Mucosa of descending colon (tissue), 3 donors: ENCODE measurements at regions not wholly inside any gene's neighbourhood (a gene's known extent, or its start where the extent isn't known, plus 50 kb on each side); places are given as distances from the start of the nearest gene placed in this dataset.
A peak's percentile ranks its signal among the peaks of the same experiment; 100 is the strongest.

Experiments
- ATAC-seq: fragments of 200-7000 bp; cut with Tn5 transposase; one replicate; pipeline ENCODE4 v1.9.1; 2020; ENCODE audit warnings: mild to moderate bottlenecking, moderate library complexity
- DNase-seq, 3 donors: peaks; one replicate each; pipeline ENCODE4 v3.0.0-alpha.2; 2020
- H3K36me3 ChIP-seq: fragments of 200-600 bp; one replicate; pipeline ENCODE4 v1.8.0; 2021; ENCODE audit warnings: low read depth, mild to moderate bottlenecking
- H3K4me1 ChIP-seq: fragments of 200-600 bp; one replicate; pipeline ENCODE4 v1.8.0; 2021; ENCODE audit warnings: low read depth, mild to moderate bottlenecking
- H3K4me3 ChIP-seq: fragments of 200-600 bp; one replicate; pipeline ENCODE4 v1.8.0; 2021; ENCODE audit warnings: mild to moderate bottlenecking
- H3K9me3 ChIP-seq: fragments of 200-600 bp; one replicate; pipeline ENCODE4 v1.8.0; 2021; ENCODE audit warnings: mild to moderate bottlenecking
- intact Hi-C, 2 donors: fragments of 100-400 bp; cut with DNase I in 1 of 2; cut with micrococcal nuclease in 1 of 2; formaldehyde crosslinking; loops; one replicate each; pipeline versions ENCODE4 v1.11.0 to v1.11.1; 2022; cut with DNase I, micrococcal nuclease
- TF ChIP-seq, protein P1 (sequence below): fragments of 200-600 bp; IDR thresholded peaks from one replicate; pipeline ENCODE4 v1.8.0; 2022; ENCODE audit warnings: antibody characterized with exemption, mild to moderate bottlenecking
- donor health status: DM: no; HTN: no; CAD: no; lungs with moderate emphysema.
- donor health status: DM: no; HTN: no; CAD: no.
- donor health status: DM: no; HTN: yes; CAD: no.

DNA sequence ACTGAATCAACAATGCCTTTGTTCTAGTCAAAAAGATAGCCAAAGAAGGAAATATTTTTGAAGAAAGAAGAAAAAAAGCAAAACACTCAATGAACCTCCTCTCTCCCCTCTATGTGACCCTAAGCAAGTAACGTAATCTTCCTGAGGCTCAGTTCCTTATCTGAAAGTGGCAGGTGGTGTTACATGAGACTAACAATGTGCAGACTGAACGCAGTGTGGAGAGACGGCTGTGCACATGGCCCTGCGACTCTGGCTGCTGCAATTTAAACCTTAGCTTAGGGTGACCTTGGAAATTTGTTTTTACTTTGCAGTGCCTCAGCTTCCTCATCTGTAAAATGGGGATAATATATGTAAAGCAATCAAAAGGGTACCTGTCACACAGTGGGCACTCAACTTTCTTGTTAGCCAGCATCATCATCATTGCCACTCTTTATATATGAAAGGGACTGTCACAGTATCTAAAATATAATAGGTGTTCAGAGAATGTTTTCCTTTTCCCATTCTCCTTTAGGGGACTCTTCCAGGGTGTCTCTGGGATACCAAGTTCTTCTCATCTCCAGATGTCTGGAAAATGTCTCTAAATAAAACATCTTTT is 100.1 kb upstream of the JUN start:
- no peaks in the 10 kb centered on the region for H3K9me3 ChIP-seq
- ATAC-seq (no peak), DNase-seq (no peak)
- TF ChIP-seq, protein P1, sequence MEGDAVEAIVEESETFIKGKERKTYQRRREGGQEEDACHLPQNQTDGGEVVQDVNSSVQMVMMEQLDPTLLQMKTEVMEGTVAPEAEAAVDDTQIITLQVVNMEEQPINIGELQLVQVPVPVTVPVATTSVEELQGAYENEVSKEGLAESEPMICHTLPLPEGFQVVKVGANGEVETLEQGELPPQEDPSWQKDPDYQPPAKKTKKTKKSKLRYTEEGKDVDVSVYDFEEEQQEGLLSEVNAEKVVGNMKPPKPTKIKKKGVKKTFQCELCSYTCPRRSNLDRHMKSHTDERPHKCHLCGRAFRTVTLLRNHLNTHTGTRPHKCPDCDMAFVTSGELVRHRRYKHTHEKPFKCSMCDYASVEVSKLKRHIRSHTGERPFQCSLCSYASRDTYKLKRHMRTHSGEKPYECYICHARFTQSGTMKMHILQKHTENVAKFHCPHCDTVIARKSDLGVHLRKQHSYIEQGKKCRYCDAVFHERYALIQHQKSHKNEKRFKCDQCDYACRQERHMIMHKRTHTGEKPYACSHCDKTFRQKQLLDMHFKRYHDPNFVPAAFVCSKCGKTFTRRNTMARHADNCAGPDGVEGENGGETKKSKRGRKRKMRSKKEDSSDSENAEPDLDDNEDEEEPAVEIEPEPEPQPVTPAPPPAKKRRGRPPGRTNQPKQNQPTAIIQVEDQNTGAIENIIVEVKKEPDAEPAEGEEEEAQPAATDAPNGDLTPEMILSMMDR: no peak
- intact Hi-C loops: no loop called here
- no peak overlapping the region for H3K4me3 ChIP-seq
- no peaks in the 10 kb centered on the region for H3K36me3 ChIP-seq
- H3K4me1 ChIP-seq: peaks cover 46% of the 10 kb centered on the region

DNA sequence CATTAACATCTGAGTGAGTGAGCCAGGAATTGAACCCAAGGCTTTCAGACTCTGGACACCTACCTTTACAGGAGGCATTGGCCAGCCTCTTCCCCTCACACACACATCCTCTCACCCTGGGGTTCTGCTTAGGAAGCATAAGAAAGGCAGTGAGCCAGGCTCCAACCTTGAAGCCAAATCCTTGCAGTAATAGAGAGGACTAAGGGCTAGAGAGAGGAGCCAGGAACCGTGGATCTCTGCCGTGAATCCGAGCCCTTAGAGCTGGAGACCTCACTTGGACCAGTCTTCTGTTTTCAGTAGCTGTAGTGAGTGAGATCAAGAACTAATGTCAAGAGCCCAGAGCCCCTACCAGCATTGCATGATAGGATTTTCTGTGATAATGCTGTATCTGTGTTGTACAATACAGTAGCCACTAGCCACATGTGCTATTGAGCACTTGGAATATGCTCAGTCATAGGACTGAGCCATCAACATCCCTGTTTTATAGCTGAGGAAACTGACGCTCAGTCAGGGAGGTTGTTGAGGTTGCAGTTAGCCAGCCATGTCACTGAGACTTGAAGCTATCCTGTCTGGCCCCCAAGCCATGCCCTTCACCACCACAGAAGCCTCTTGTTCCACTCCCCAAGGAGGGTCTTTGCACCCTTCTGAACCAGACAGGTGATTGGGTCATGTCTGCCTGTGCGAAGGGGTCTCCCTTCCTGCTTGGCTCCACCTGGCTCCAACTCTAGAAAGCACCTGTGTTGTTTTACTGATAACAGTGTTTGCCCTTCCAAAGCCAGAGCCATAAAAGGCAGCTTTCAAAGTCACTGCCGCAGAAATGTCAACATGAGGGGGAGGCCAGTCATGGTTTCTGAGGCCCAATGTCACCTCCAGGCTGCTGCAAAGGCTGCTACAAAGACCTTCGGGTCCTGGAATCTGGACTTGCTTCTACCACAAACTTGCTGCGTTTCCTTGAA is 101.1 kb upstream of the JUN start:
- TF ChIP-seq, protein P1: no peak
- H3K9me3 ChIP-seq: no peaks in the 10 kb centered on the region
- DNase-seq (peak; percentile 73 to 88 (median 77)), ATAC-seq (peak; percentile 81)
- peaks cover 46% of the 10 kb centered on the region for H3K4me1 ChIP-seq
- no peaks in the 10 kb centered on the region for H3K36me3 ChIP-seq
- H3K4me3 ChIP-seq: no peak overlapping the region
- intact Hi-C loops: no loop called here

DNA sequence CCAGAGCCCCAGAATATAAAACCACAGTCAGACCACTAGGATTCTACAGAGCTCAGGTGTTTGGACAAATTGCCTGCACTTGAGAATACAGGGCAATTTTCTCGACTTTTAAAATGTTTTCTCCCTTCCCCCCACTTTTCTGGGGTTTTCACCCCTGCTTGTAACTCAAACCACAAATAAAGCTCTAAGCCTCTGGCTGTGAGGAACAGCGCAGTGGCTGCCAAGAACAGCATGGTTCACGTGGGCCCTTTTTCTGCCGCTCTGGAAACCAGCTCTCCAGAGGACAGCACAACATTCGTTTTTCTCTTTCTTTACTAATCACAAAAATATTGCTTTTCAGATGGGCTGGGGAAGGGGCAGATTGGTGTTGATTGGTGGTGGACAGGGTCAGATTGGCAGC is 102.2 kb upstream of the JUN start:
- intact Hi-C loops: no loop called here
- ATAC-seq: no peak
- TF ChIP-seq, protein P1: no peak

DNA sequence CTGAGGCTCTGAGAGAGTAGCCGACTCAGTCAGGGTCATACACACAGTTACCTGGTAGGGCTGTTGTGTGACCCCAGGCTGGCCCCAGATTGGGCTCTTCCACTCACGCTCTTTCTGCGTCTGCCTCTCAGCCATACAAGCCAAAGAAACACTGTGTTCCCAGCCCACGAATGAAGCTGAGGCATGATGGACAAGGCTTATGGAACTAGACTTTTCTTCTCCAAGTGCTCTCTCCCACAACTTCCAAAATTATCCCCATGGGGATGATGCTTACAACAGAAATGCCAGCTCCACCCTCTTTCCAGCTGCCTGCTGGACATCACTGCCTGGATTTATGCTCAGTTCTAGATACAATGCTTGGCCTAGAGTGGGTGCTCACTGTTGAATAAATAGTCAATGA is 102.8 kb upstream of the JUN start:
- H3K9me3 ChIP-seq: no peaks in the 10 kb centered on the region
- H3K36me3 ChIP-seq: no peaks in the 10 kb centered on the region
- ATAC-seq (no peak), DNase-seq (no peak)
- intact Hi-C loops: no loop called here
- TF ChIP-seq, protein P1: no peak
- peaks cover 41% of the 10 kb centered on the region for H3K4me1 ChIP-seq
- no peak overlapping the region for H3K4me3 ChIP-seq

More for the DNA sequence above, 102.2 kb upstream of the JUN start:
- Histone ChIP-seq H3K9me3 (no peaks in the 10 kb centered on the region), H3K36me3 (no peaks in the 10 kb centered on the region), H3K4me3 (no peak overlapping the region), H3K4me1 (peaks cover 46% of the 10 kb centered on the region)
- DNase-seq: peak in 1 of 3 donors; percentile 31

DNA sequence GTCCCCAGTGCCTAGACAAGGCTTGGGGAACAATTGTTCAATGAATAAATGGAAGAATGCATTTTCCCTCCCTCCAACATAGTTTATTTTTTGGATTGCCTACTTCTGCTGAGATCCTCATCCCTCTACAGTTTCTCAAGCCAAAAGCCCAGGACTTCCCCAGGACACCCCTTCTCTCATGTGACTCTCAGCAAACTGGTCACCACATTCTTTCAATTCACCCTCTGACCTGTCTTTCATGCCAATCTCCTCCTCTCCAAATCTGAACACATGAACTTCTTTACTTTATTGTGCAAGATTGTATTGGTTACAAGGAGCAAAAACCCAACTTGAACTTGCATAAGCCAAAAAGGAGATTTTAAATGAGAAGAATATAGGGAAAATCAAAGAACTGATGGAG is 103.2 kb upstream of the JUN start:
- intact Hi-C loops: no loop called here
- ATAC-seq: no peak

More for the DNA sequence above, 103.2 kb upstream of the JUN start:
- TF ChIP-seq, protein P1: no peak
- Histone ChIP-seq H3K9me3 (no peaks in the 10 kb centered on the region), H3K36me3 (no peaks in the 10 kb centered on the region), H3K4me3 (no peak overlapping the region), H3K4me1 (peaks cover 37% of the 10 kb centered on the region)
- no peak for DNase-seq
